VCaP (cell line): ENCODE measurements at regions not wholly inside any gene's neighbourhood (a gene's known extent, or its start where the extent isn't known, plus 50 kb on each side); places are given as distances from the start of the nearest gene placed in this dataset.

Experiments used
- H3K27ac ChIP-seq: fragments of 450-650 bp; 2 replicates; pipeline ENCODE4 v1.5.1; 2017
- TF ChIP-seq, protein P1 (sequence below): fragments of 450-650 bp; conservative IDR thresholded peaks from 2 replicates; pipeline ENCODE4 v1.5.1; 2017; ENCODE audit warnings: mild to moderate bottlenecking, moderate library complexity

DNA sequence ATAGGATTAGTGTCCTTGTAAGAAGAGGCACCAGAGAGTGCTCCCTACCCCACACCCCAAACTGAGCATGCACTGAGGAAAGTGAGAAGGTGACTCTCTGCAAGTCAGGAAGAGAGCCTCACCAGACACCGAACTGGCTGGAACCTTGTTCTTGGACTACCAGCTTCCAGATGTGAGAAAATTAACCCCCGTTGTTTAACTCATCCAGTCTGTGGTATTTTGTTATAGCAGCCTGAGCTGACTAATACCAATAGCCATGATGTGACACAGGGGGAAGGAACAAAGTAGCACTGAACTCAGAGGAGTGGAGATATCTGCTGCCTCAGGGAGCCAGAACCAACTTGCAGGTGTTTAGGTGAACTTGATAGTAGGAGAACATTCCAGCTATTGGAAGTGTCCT lies 415.2 kb upstream of the ZMIZ1 start:
- H3K27ac ChIP-seq = no peak overlapping the region
- TF ChIP-seq, protein P1, sequence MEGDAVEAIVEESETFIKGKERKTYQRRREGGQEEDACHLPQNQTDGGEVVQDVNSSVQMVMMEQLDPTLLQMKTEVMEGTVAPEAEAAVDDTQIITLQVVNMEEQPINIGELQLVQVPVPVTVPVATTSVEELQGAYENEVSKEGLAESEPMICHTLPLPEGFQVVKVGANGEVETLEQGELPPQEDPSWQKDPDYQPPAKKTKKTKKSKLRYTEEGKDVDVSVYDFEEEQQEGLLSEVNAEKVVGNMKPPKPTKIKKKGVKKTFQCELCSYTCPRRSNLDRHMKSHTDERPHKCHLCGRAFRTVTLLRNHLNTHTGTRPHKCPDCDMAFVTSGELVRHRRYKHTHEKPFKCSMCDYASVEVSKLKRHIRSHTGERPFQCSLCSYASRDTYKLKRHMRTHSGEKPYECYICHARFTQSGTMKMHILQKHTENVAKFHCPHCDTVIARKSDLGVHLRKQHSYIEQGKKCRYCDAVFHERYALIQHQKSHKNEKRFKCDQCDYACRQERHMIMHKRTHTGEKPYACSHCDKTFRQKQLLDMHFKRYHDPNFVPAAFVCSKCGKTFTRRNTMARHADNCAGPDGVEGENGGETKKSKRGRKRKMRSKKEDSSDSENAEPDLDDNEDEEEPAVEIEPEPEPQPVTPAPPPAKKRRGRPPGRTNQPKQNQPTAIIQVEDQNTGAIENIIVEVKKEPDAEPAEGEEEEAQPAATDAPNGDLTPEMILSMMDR = no peak

DNA sequence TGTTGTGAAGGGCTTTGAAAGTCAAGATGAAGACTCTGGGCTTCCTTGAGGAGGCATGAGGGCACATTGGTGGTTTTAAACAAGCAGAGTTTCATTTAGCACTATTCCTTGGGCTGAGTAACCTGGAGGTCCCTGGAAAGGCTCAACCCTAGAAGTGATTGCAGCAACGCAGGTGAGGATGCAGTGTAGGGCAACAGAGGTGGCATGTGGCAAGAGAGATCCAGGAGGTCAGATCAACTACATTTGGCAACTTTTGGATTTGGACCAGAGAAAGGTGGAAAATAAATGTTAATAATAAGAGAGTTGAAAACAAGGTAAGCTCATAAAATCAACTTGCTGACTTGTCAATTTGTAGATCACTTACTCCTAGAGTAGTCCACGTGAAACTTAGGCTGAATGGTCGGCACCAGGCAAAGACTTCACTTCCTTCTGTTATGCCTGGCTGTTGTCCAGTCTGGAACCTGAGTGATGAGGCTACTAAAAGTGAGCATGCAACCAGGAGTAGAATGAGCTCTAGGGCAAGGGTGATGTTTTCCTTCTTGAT lies 414.6 kb upstream of the ZMIZ1 start:
- no peak overlapping the region for H3K27ac ChIP-seq
- TF ChIP-seq, protein P1 = no peak

DNA sequence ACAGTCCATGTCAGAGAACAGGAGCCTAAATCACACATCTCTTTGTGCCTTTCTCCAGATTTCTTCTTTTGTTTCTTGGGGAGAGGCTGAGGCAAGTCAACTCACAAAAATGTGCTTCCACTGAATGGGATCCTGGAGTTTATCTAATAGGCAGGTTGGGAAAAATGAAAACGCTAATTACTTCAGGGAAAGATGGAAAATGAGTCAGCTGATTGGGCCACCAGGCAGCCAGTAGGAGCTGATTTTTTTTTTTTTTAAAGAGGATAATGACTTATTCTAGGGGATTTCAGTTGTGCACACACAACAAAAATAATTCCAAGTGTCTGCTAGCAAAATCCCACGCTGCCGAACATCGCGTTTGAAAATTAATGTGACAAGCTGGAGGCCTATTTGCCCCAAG lies 412.8 kb upstream of the ZMIZ1 start:
- TF ChIP-seq, protein P1 = no peak
- no peak overlapping the region for H3K27ac ChIP-seq

DNA sequence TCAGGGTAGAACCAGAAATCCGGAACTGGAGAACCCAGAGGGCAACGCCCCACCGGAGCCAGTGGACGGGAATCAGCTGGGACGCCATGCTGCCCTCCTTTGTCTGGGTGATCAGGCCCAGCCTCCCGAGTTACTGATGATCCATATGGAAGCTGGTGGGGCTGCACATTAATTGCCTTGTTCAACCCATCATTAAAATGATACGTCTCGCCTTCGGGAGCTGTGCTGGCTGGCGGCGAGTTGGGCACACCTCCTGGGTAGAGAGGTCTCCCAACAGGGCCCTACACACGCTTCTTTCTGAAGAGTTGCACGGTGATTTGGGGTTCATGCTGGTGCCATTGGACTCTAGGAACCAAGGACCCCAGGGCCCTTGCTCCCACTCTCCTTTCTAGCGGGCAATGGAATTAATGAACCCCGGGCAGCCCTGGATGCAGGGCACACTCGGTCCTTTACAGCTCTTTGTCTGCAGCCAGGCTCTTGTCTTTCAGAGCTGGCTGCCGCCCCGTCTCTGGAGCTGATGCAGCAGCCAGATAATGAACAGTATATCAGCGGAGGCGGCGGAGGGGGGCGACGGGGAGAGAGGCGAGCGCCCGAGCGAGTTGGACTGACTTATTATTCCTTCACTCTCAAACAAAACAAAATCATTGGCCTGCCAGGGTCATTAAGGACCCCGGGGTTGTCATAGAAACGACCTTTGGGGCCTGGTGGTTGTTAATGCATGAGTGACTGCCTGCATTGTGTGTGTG lies 412.2 kb upstream of the ZMIZ1 start:
- TF ChIP-seq, protein P1 = no peak
- H3K27ac ChIP-seq = no peak overlapping the region

DNA sequence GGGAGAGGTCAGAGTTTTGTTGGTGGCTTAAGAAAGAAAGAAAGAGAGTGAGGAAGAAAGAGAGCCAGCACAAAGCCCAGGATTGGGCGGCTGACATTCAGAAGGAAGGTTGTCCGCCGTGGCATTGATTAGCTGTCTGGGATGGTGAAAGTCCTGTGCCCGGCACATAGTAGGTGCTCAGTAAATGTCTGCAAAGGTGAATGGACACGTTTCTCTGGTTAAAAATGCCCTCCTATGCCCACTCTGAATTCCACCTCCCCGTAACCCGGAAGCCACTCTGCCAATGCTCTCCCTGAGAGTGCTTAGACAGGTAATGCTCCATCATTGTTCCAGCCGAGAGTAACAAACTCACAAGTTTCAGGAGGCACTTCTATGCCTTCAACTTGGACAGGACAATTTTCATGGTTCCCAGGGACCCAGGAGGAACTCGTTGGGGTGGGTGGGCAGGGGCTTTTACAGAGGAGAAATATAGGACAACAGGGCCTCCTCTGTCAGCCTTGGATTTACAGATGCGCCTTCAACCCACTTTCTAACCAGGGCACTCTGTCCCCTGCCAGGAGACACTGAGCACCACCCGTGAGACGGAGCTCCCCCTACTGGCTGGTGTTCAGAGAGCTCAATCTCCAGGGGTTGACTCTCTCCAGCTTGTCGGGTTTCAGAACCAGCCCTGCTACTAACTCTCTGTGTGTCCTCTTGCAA lies 411.5 kb upstream of the ZMIZ1 start:
- TF ChIP-seq, protein P1 = peak; percentile 77
- no peak overlapping the region for H3K27ac ChIP-seq

DNA sequence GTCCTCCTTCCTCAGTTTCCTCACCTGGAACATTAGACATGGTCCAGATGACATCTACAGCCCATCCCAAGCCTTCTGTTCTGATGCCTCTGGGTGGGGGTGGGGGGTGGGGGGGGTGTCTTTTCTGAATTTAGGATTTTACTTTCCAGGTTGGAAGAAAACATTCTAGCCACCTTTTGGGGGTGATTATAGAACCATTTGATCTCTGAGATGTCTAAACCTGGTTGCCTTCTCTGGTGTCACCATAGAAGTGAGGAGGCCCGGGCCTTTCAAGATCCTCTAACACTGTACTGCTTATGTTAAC lies 411.0 kb upstream of the ZMIZ1 start:
- H3K27ac ChIP-seq = no peak overlapping the region; the same call in 1 of the 2 replicates

More for the DNA sequence above, 411.0 kb upstream of the ZMIZ1 start:
- TF ChIP-seq, protein P1 = peak; percentile 6; the same call in 1 of the 2 replicates
